IMR-90 (cell line): ENCODE measurements at regions not wholly inside any gene's neighbourhood (a gene's known extent, or its start where the extent isn't known, plus 50 kb on each side); places are given as distances from the start of the nearest gene placed in this dataset.

Experiments
- ATAC-seq: fragments of 200-7000 bp; cut with Tn5 transposase; 2 replicates; pipeline ENCODE4 v1.9.1; 2020; ENCODE audit warnings: low read depth, mild to moderate bottlenecking, moderate library complexity
- BruUV-seq: library from RNA; stranded (reverse); fragments of 400-500 nt; replicated peaks from 2 replicates; lab custom pipeline; 2021; lab: Mats Ljungman, UMichigan
- CTCF ChIA-PET: fragments of 300-600 bp; formaldehyde crosslinking; extraction: SDS; loops from one replicate; lab custom pipeline; 2021; ENCODE audit warnings: antibody characterized with exemption; lab: Yijun Ruan, JAX
- POLR2A ChIA-PET: fragments of 300-600 bp; sonication (Branson Sonifier 250); formaldehyde crosslinking; loops from one replicate; lab custom pipeline; 2022; ENCODE audit warnings: antibody characterized with exemption; ENCODE audit not compliant: unreplicated experiment; lab: Charles Lee
- DNase-seq: peaks from one replicate; pipeline ENCODE4 v3.0.0; 2013
- H2AFZ ChIP-seq: replicated peaks from 2 replicates; pipeline ENCODE3; 2013; ENCODE audit warnings: low read length, mild to moderate bottlenecking; ENCODE audit not compliant: poor library complexity
- H2AK5ac ChIP-seq: 2 replicates; pipeline ENCODE4 v1.6.1; 2013; ENCODE audit warnings: low read depth, low read length, inconsistent platforms
- H2AK9ac ChIP-seq: replicated peaks from 2 replicates; pipeline ENCODE3; 2013; ENCODE audit warnings: mild to moderate bottlenecking, low read depth, low read length, moderate library complexity; ENCODE audit not compliant: poor library complexity
- H2BK120ac ChIP-seq: 2 replicates; pipeline ENCODE4 v1.6.1; 2013; ENCODE audit warnings: low read depth, low read length, inconsistent platforms
- H2BK15ac ChIP-seq: 3 replicates; pipeline ENCODE4 v1.6.1; 2013; ENCODE audit warnings: low read depth, low read length, inconsistent platforms
- H2BK20ac ChIP-seq: 2 replicates; pipeline ENCODE4 v1.6.1; 2013; ENCODE audit warnings: low read depth, mild to moderate bottlenecking, inconsistent platforms, low read length, moderate library complexity
- H2BK5ac ChIP-seq: 2 replicates; pipeline ENCODE4 v1.6.1; 2013; ENCODE audit warnings: mild to moderate bottlenecking, low read depth, low read length, inconsistent platforms; ENCODE audit not compliant: poor library complexity, severe bottlenecking
- H3K14ac ChIP-seq: replicated peaks from 2 replicates; pipeline ENCODE4 v1.6.1; 2013; ENCODE audit warnings: low read depth, low read length, inconsistent platforms
- H3K18ac ChIP-seq: 2 replicates; pipeline ENCODE4 v1.6.1; 2013; ENCODE audit warnings: low read depth, low read length, control low read depth
- H3K23ac ChIP-seq: 2 replicates; pipeline ENCODE4 v1.6.1; 2013; ENCODE audit warnings: low read depth, low read length, inconsistent platforms
- H3K27ac ChIP-seq: 2 replicates; pipeline ENCODE4 v1.5.1; 2013; ENCODE audit warnings: mild to moderate bottlenecking, control low read depth, low read length; ENCODE audit not compliant: insufficient read depth
- H3K27me3 ChIP-seq: 2 replicates; pipeline ENCODE4 v1.6.1; 2013; ENCODE audit warnings: low read length; ENCODE audit not compliant: control insufficient read depth, insufficient read depth
- H3K36me3 ChIP-seq: 2 replicates; pipeline ENCODE4 v1.6.1; 2013; ENCODE audit warnings: low read length, mixed read lengths; ENCODE audit not compliant: control insufficient read depth, insufficient read depth
- H3K4ac ChIP-seq: 2 replicates; pipeline ENCODE4 v1.6.1; 2013; ENCODE audit warnings: low read depth, low read length, inconsistent platforms
- H3K4me1 ChIP-seq: 2 replicates; pipeline ENCODE4 v1.6.1; 2013; ENCODE audit warnings: low read length, mixed read lengths; ENCODE audit not compliant: control insufficient read depth, insufficient read depth
- H3K4me2 ChIP-seq: 2 replicates; pipeline ENCODE4 v1.6.1; 2013; ENCODE audit warnings: low read depth, mild to moderate bottlenecking, control low read depth, low read length, moderate library complexity
- H3K4me3 ChIP-seq: 2 replicates; pipeline ENCODE4 v1.5.1; 2013; ENCODE audit warnings: low read depth, mild to moderate bottlenecking, control low read depth, low read length, moderate library complexity; ENCODE audit not compliant: insufficient read depth
- H3K56ac ChIP-seq: 2 replicates; pipeline ENCODE4 v1.6.1; 2013; ENCODE audit warnings: low read length, inconsistent platforms; ENCODE audit not compliant: insufficient read depth; ENCODE audit errors: extremely low read depth
- H3K79me1 ChIP-seq, 2 experiments: 2 replicates each; pipeline ENCODE4 v1.6.1; 2013; ENCODE audit warnings: low read length in 2 of 2, inconsistent platforms in 1 of 2, low read depth in 1 of 2
- H3K9ac ChIP-seq: 2 replicates; pipeline ENCODE4 v1.6.1; 2013; ENCODE audit warnings: low read depth, low read length, control low read depth
- H3K9me1 ChIP-seq: 2 replicates; pipeline ENCODE4 v1.6.1; 2013; ENCODE audit warnings: low read length, inconsistent platforms; ENCODE audit not compliant: insufficient read depth
- H3K9me3 ChIP-seq: 2 replicates; pipeline ENCODE4 v1.6.1; 2013; ENCODE audit warnings: low read length; ENCODE audit not compliant: control insufficient read depth, insufficient read depth
- H4K20me1 ChIP-seq: 2 replicates; pipeline ENCODE4 v1.6.1; 2013; ENCODE audit warnings: low read length, inconsistent platforms; ENCODE audit not compliant: insufficient read depth
- H4K5ac ChIP-seq: 2 replicates; pipeline ENCODE4 v1.6.1; 2013; ENCODE audit warnings: mild to moderate bottlenecking, low read depth, low read length, control low read depth
- H4K8ac ChIP-seq, 2 experiments: 2 replicates each; pipeline ENCODE4 v1.6.1; 2013; ENCODE audit warnings: low read depth in 2 of 2, low read length in 2 of 2, control low read depth in 1 of 2, inconsistent platforms in 1 of 2
- H4K91ac ChIP-seq: 2 replicates; pipeline ENCODE4 v1.6.1; 2013; ENCODE audit warnings: low read depth, low read length, inconsistent platforms; ENCODE audit not compliant: insufficient read depth
- CEBPB ChIP-seq: IDR thresholded peaks from 2 replicates; pipeline ENCODE4 v1.6.1; 2012; ENCODE audit warnings: low read depth, low read length, improper control_type of control experiment
- MAFK ChIP-seq: IDR thresholded peaks from 2 replicates; pipeline ENCODE4 v1.6.1; 2012; ENCODE audit warnings: low read depth, low read length, improper control_type of control experiment
- POLR2A ChIP-seq: IDR thresholded peaks from 2 replicates; pipeline ENCODE4 v1.6.1; 2012; ENCODE audit warnings: mild to moderate bottlenecking, low read depth, low read length
- dilution Hi-C: fragments of 300-500 bp; cut with HindIII; formaldehyde crosslinking; loops from one replicate; pipeline ENCODE4 v1.14.3; 2018; ENCODE audit warnings: low sequenced_read_pairs; ENCODE audit not compliant: unreplicated experiment
- in situ Hi-C: fragments of 300-500 bp; cut with MboI; formaldehyde crosslinking; loops from 3 replicates; pipeline ENCODE4 v1.14.3; 2019; ENCODE audit warnings: low sequenced_read_pairs, inconsistent platforms, mixed read lengths
- intact Hi-C: fragments of 100-400 bp; cut with micrococcal nuclease; formaldehyde crosslinking; loops from 2 replicates; pipeline ENCODE4 v1.10.0; 2022

DNA sequence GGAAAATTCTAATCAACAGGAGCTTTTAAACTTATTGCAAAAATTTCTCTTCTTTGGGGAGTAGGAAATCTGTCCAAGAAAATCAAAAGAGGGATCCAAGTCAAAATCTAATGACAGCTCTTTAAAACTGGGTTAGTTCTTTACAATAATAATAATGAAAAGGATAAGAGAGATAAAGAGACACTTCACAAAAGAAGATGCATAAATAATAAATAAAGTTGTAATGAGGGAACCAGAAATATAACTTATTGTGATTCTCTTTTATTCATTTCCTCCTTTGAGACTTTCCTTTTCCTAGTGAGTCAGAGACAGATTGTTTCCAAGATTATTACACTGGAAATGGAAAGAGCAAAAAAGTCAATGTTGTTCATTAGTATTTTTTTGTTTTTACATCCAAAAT, 1029.3 kb downstream of the PCDH17 start:
- POLR2A ChIA-PET = no interaction called here
- H2BK120ac ChIP-seq = no peak overlapping the region
- no peak overlapping the region for H3K27ac ChIP-seq
- no peak overlapping the region for H3K18ac ChIP-seq
- no peaks in the 10 kb centered on the region for H3K4me1 ChIP-seq
- no peak overlapping the region for H2AFZ ChIP-seq
- no peak overlapping the region for H2AK5ac ChIP-seq
- ATAC-seq (no peak), DNase-seq (no peak)
- no peak overlapping the region for H2BK20ac ChIP-seq
- H3K56ac ChIP-seq = no peak overlapping the region
- TF ChIP-seq MAFK (no peak), POLR2A (no peak), CEBPB (no peak)
- H2AK9ac ChIP-seq = no peak overlapping the region
- H3K9me1 ChIP-seq = no peaks in the 10 kb centered on the region
- CTCF ChIA-PET = no interaction called here
- dilution Hi-C loops = no loop called here
- no peak overlapping the region for H4K8ac ChIP-seq
- H2BK15ac ChIP-seq = no peak overlapping the region
- no peaks in the 10 kb centered on the region for H3K27me3 ChIP-seq
- no peak overlapping the region for H3K4me3 ChIP-seq
- no peak overlapping the region for H4K5ac ChIP-seq
- no peak overlapping the region for H2BK5ac ChIP-seq
- H3K4me2 ChIP-seq = no peak overlapping the region
- H3K36me3 ChIP-seq = no peaks in the 10 kb centered on the region
- no peaks in the 10 kb centered on the region for H4K20me1 ChIP-seq
- H3K9me3 ChIP-seq = peaks cover 5% of the 10 kb centered on the region
- no TSS peak for BruUV-seq
- in situ Hi-C loops = no loop called here
- H3K4ac ChIP-seq = no peak overlapping the region
- no peak overlapping the region for H3K9ac ChIP-seq
- H3K14ac ChIP-seq = no peak overlapping the region
- H3K23ac ChIP-seq = no peak overlapping the region
- no peaks in the 10 kb centered on the region for H3K79me1 ChIP-seq
- intact Hi-C loops = no loop called here
- H4K91ac ChIP-seq = no peak overlapping the region
